ENCODE measurements at regions not wholly inside any gene's neighbourhood (a gene's known extent, or its start where the extent isn't known, plus 50 kb on each side); places are given as distances from the start of the nearest gene placed in this dataset.

DNA sequence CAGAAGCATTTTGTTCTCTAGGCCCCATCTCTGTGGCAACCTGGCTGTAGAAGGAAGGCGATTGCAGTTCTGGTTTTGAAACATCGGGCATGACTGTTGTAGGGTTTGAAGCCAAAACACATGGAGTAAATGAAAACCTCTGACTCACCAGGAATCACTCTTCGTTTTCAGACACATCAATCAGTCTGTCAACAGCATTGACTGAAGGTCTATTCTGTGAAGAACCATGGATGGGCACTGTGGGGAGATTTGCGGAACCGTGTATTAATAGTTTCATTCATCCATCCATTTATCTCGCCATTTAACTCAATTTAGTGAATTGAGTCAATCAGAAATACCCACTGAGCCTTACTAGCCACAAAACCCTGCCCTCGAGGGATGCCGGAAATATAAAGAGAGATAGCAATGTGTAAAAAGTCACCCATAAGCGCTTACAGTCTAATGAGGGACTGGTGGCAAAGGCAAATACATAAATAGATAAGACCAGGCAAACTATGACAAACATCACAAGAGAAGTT lies 364.6 kb upstream of the PROX1 start:
- TF ChIP-seq, protein P1, sequence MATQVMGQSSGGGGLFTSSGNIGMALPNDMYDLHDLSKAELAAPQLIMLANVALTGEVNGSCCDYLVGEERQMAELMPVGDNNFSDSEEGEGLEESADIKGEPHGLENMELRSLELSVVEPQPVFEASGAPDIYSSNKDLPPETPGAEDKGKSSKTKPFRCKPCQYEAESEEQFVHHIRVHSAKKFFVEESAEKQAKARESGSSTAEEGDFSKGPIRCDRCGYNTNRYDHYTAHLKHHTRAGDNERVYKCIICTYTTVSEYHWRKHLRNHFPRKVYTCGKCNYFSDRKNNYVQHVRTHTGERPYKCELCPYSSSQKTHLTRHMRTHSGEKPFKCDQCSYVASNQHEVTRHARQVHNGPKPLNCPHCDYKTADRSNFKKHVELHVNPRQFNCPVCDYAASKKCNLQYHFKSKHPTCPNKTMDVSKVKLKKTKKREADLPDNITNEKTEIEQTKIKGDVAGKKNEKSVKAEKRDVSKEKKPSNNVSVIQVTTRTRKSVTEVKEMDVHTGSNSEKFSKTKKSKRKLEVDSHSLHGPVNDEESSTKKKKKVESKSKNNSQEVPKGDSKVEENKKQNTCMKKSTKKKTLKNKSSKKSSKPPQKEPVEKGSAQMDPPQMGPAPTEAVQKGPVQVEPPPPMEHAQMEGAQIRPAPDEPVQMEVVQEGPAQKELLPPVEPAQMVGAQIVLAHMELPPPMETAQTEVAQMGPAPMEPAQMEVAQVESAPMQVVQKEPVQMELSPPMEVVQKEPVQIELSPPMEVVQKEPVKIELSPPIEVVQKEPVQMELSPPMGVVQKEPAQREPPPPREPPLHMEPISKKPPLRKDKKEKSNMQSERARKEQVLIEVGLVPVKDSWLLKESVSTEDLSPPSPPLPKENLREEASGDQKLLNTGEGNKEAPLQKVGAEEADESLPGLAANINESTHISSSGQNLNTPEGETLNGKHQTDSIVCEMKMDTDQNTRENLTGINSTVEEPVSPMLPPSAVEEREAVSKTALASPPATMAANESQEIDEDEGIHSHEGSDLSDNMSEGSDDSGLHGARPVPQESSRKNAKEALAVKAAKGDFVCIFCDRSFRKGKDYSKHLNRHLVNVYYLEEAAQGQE (IDR thresholded peaks at IDR 0.05; ENCODE audit: insufficient read depth in 1 of 2, low read depth in 2 of 2, low read length in 1 of 2): no peak
- TF ChIP-seq, protein P2, sequence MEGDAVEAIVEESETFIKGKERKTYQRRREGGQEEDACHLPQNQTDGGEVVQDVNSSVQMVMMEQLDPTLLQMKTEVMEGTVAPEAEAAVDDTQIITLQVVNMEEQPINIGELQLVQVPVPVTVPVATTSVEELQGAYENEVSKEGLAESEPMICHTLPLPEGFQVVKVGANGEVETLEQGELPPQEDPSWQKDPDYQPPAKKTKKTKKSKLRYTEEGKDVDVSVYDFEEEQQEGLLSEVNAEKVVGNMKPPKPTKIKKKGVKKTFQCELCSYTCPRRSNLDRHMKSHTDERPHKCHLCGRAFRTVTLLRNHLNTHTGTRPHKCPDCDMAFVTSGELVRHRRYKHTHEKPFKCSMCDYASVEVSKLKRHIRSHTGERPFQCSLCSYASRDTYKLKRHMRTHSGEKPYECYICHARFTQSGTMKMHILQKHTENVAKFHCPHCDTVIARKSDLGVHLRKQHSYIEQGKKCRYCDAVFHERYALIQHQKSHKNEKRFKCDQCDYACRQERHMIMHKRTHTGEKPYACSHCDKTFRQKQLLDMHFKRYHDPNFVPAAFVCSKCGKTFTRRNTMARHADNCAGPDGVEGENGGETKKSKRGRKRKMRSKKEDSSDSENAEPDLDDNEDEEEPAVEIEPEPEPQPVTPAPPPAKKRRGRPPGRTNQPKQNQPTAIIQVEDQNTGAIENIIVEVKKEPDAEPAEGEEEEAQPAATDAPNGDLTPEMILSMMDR (IDR thresholded peaks at IDR 0.05): no peak
- no peak for TF ChIP-seq POLR2AphosphoS5 (IDR thresholded peaks at IDR 0.05; ENCODE audit: low read depth, low read length)
- TF ChIP-seq SIN3A (IDR thresholded peaks at IDR 0.05; ENCODE audit: borderline replicate concordance, insufficient read depth, low read depth, low read length): no peak
- no peak for TF ChIP-seq TCF7L2 (IDR thresholded peaks at IDR 0.05; ENCODE audit: low read depth, low read length)

Data from Panc1 (cell line).